GM23248 (cell line): ENCODE measurements at regions not wholly inside any gene's neighbourhood (a gene's known extent, or its start where the extent isn't known, plus 50 kb on each side); places are given as distances from the start of the nearest gene placed in this dataset.
A peak's percentile ranks its signal among the peaks of the same experiment; 100 is the strongest.

Experiments used
- DNase-seq: peaks from one replicate; pipeline ENCODE4 v3.0.0-alpha.2; 2015
- H2AFZ ChIP-seq: fragments of 200-600 bp; sonication (generic); 2 replicates; pipeline ENCODE4 v1.6.1; 2016; ENCODE audit warnings: antibody characterized with exemption
- H3F3A ChIP-seq: fragments of 200-600 bp; sonication (generic); 2 replicates; pipeline ENCODE4 v1.6.1; 2016; ENCODE audit warnings: mild to moderate bottlenecking, antibody characterized with exemption, mixed run types; ENCODE audit not compliant: insufficient read depth
- H3K27ac ChIP-seq: fragments of 200-600 bp; sonication (generic); 2 replicates; pipeline ENCODE4 v1.5.1; 2016; ENCODE audit warnings: mild to moderate bottlenecking
- H3K27me3 ChIP-seq: fragments of 200-600 bp; sonication (generic); replicated peaks from 2 replicates; pipeline ENCODE4 v1.6.1; 2016; ENCODE audit warnings: mild to moderate bottlenecking; ENCODE audit not compliant: insufficient read depth
- H3K36me3 ChIP-seq: fragments of 200-600 bp; sonication (generic); 2 replicates; pipeline ENCODE4 v1.6.1; 2016; ENCODE audit warnings: low read depth, mild to moderate bottlenecking
- H3K4me1 ChIP-seq: fragments of 200-600 bp; sonication (generic); 2 replicates; pipeline ENCODE4 v1.6.1; 2016; ENCODE audit warnings: mild to moderate bottlenecking; ENCODE audit not compliant: insufficient read depth
- H3K4me2 ChIP-seq: fragments of 200-600 bp; sonication (generic); one replicate; pipeline ENCODE4 v1.6.1; 2016; ENCODE audit warnings: mild to moderate bottlenecking; ENCODE audit not compliant: unreplicated experiment
- H3K4me3 ChIP-seq: fragments of 200-600 bp; sonication (generic); 2 replicates; pipeline ENCODE4 v1.5.1; 2016; ENCODE audit warnings: mild to moderate bottlenecking
- H3K79me2 ChIP-seq: fragments of 200-600 bp; sonication (generic); 2 replicates; pipeline ENCODE4 v1.6.1; 2016; ENCODE audit warnings: mild to moderate bottlenecking; ENCODE audit not compliant: insufficient read depth
- H3K9ac ChIP-seq: fragments of 200-600 bp; sonication (generic); 2 replicates; pipeline ENCODE4 v1.6.1; 2016; ENCODE audit warnings: mild to moderate bottlenecking
- H3K9me2 ChIP-seq: fragments of 200-600 bp; sonication (generic); 2 replicates; pipeline ENCODE4 v1.6.1; 2016; ENCODE audit warnings: mixed run types, mild to moderate bottlenecking, moderate library complexity; ENCODE audit not compliant: insufficient read depth
- H3K9me3 ChIP-seq: fragments of 200-600 bp; sonication (generic); one replicate; pipeline ENCODE4 v1.6.1; 2017; ENCODE audit warnings: low read depth
- H4K20me1 ChIP-seq: fragments of 200-600 bp; sonication (generic); 2 replicates; pipeline ENCODE4 v1.6.0; 2016; ENCODE audit not compliant: insufficient read depth
- EZH2 ChIP-seq: fragments of 200-600 bp; sonication (generic); IDR thresholded peaks from 2 replicates; pipeline ENCODE4 v1.6.1; 2018; ENCODE audit warnings: antibody characterized with exemption, mild to moderate bottlenecking; ENCODE audit not compliant: insufficient read depth, poor library complexity, severe bottlenecking
- EZH2phosphoT487 ChIP-seq: fragments of 200-600 bp; sonication (generic); IDR thresholded peaks from 2 replicates; pipeline ENCODE4 v1.6.1; 2018; ENCODE audit warnings: antibody characterized with exemption, moderate library complexity, mild to moderate bottlenecking, low read depth; ENCODE audit not compliant: insufficient read depth
- WGBS, 2 experiments: methylation state at CpG; one replicate each; pipeline ENCODE4 v1.1.6; 2015 to 2017; ENCODE audit warnings: low lambda C conversion rate in 2 of 2, low coverage in 1 of 2; ENCODE audit errors: missing lambda C conversion rate in 2 of 2; 5-methylcytosine and 5-hydroxymethylcytosine counted together
- in situ Hi-C: fragments of 300-500 bp; cut with MboI; formaldehyde crosslinking; loops from 2 replicates; pipeline ENCODE4 v1.15.0; 2020

GRCh38 chr3:177279118-177279815 lies 82.0 kb upstream of the TBL1XR1 start:
- Histone ChIP-seq H3K79me2 (no peaks in the 10 kb centered on the region), H4K20me1 (no peaks in the 10 kb centered on the region), H3K36me3 (no peaks in the 10 kb centered on the region), H3K27me3 (no peaks in the 10 kb centered on the region), H2AFZ (no peak overlapping the region), H3K27ac (no peak overlapping the region), H3K4me1 (no peaks in the 10 kb centered on the region), H3K9me2 (no peaks in the 10 kb centered on the region), H3K4me2 (no peak overlapping the region), H3K4me3 (no peak overlapping the region), H3F3A (no peaks in the 10 kb centered on the region), H3K9me3 (no peaks in the 10 kb centered on the region), H3K9ac (no peak overlapping the region)
- in situ Hi-C loops = no loop called here
- TF ChIP-seq EZH2 = no peak
- 65 to 69% methylated on average over 7 of the region's 7 CpGs for WGBS, 2 experiments
- no peak for DNase-seq

DNA sequence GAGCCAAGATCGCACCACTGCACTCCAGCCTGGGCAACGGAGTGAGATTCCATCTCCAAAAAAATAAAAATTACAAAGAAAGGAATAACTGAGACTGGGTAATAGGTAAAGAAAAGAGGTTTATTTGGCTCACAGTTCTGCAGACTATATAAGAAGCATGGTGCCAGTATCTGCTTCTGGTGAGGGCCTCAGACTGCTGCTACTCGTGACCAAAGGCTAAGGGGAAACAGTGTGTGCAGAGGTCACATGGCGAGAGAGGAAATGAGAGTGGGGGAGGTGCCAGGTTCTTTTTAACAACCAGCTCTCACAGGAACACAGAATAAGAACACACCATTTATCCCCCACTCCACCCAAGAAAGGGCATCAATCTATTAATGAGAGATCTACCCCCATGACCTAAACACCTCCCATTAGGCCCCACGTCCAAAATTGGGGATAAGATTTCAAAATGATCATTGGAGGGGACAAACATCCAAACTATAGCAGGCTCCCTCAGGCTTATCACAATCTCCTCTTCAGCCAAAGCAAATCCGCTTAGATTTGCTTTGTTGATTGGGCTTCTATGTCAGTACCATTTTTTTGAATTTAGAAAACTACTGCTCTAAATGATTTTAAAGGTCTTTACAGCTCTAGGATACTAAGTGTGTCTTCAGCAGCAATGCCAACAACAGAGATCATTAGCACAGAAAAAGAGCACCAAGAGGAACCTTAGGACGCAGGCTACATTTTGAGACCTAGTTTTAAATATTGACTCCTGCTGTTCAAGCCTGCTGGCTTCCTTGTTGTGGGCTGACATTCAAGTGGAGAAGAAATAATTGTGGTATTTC lies 84.2 kb upstream of the TBL1XR1 start:
- Histone ChIP-seq H3K4me2 (no peak overlapping the region), H3F3A (no peaks in the 10 kb centered on the region), H3K27me3 (no peaks in the 10 kb centered on the region), H3K9me3 (no peaks in the 10 kb centered on the region), H3K27ac (no peak overlapping the region), H3K4me3 (no peak overlapping the region), H2AFZ (no peak overlapping the region), H3K9me2 (no peaks in the 10 kb centered on the region), H4K20me1 (no peaks in the 10 kb centered on the region), H3K79me2 (no peaks in the 10 kb centered on the region), H3K4me1 (no peaks in the 10 kb centered on the region), H3K9ac (no peak overlapping the region), H3K36me3 (no peaks in the 10 kb centered on the region)
- in situ Hi-C loops = no loop called here
- TF ChIP-seq EZH2phosphoT487 (no peak), EZH2 (no peak)
- DNase-seq = no peak
- 81 to 85% methylated on average over 7 of the region's 7 CpGs for WGBS, 2 experiments

- no peak overlapping the region for H3K4me3 ChIP-seq
- H3K9me3 ChIP-seq = no peaks in the 10 kb centered on the region
- H4K20me1 ChIP-seq = no peaks in the 10 kb centered on the region
- no peak overlapping the region for H3K9ac ChIP-seq
- H3K4me1 ChIP-seq = no peaks in the 10 kb centered on the region
- WGBS, 2 experiments = 98 to 100% methylated on average over 1 of the region's 1 CpG
- DNase-seq = no peak
- TF ChIP-seq EZH2phosphoT487 (no peak), EZH2 (no peak)
- no peak overlapping the region for H2AFZ ChIP-seq
- in situ Hi-C loops = no loop called here
- no peak overlapping the region for H3K27ac ChIP-seq
- H3K9me2 ChIP-seq = no peaks in the 10 kb centered on the region
- H3K36me3 ChIP-seq = no peaks in the 10 kb centered on the region
- H3K79me2 ChIP-seq = no peaks in the 10 kb centered on the region
- no peak overlapping the region for H3K4me2 ChIP-seq
- no peaks in the 10 kb centered on the region for H3K27me3 ChIP-seq
- no peaks in the 10 kb centered on the region for H3F3A ChIP-seq
These were observed 84.9 kb upstream of the TBL1XR1 start for GRCh38 chr3:177282119-177282655.

- H3K27me3 ChIP-seq = no peaks in the 10 kb centered on the region
- H3K9me2 ChIP-seq = no peaks in the 10 kb centered on the region
- no peak overlapping the region for H3K4me2 ChIP-seq
- H4K20me1 ChIP-seq = no peaks in the 10 kb centered on the region
- H3K27ac ChIP-seq = no peak overlapping the region
- no peaks in the 10 kb centered on the region for H3F3A ChIP-seq
- no peaks in the 10 kb centered on the region for H3K9me3 ChIP-seq
- 49 to 57% methylated on average over 2 of the region's 2 CpGs for WGBS, 2 experiments
- no peaks in the 10 kb centered on the region for H3K4me1 ChIP-seq
- TF ChIP-seq EZH2 (no peak), EZH2phosphoT487 (no peak)
- no peak overlapping the region for H3K9ac ChIP-seq
- no peak overlapping the region for H3K4me3 ChIP-seq
- peak overlapping the region; percentile 81 for H2AFZ ChIP-seq
- no peaks in the 10 kb centered on the region for H3K36me3 ChIP-seq
- in situ Hi-C loops = no loop called here
- no peaks in the 10 kb centered on the region for H3K79me2 ChIP-seq
- DNase-seq = no peak
These were observed 86.7 kb upstream of the TBL1XR1 start for GRCh38 chr3:177283983-177284382.
